Osteoblast (primary cell): ENCODE measurements at regions not wholly inside any gene's neighbourhood (a gene's known extent, or its start where the extent isn't known, plus 50 kb on each side); places are given as distances from the start of the nearest gene placed in this dataset.

Source experiments
- DNase-seq: peaks from one replicate; pipeline ENCODE4 v3.0.0; 2011; ENCODE audit warnings: low spot score, mixed read lengths; ENCODE audit not compliant: insufficient read length; ENCODE audit errors: missing footprints
- H2AFZ ChIP-seq: 2 replicates; pipeline ENCODE4 v1.6.0; 2011; ENCODE audit warnings: mild to moderate bottlenecking, low read length
- H3K27ac ChIP-seq: 2 replicates; pipeline ENCODE4 v1.5.1; 2011; ENCODE audit warnings: mild to moderate bottlenecking, low read depth, low read length, moderate library complexity
- H3K27me3 ChIP-seq: 2 replicates; pipeline ENCODE4 v1.6.0; 2012; ENCODE audit warnings: mild to moderate bottlenecking, control low read depth, inconsistent platforms, low read length, moderate library complexity; ENCODE audit not compliant: insufficient read depth
- H3K36me3 ChIP-seq: 2 replicates; pipeline ENCODE4 v1.5.1; 2011; ENCODE audit warnings: mild to moderate bottlenecking, low read length, control low read depth, moderate library complexity; ENCODE audit not compliant: insufficient read depth
- H3K4me1 ChIP-seq: 2 replicates; pipeline ENCODE4 v1.5.1; 2011; ENCODE audit warnings: mild to moderate bottlenecking, low read length, control low read depth, moderate library complexity; ENCODE audit not compliant: insufficient read depth
- H3K4me2 ChIP-seq: 2 replicates; pipeline ENCODE4 v1.6.0; 2011; ENCODE audit warnings: mild to moderate bottlenecking, low read length; ENCODE audit not compliant: insufficient read depth
- H3K4me3 ChIP-seq: fragments of 200-600 bp; sonication (generic); 3 replicates; pipeline ENCODE4 v1.5.1; 2012; ENCODE audit warnings: mild to moderate bottlenecking, low read length, inconsistent platforms; ENCODE audit not compliant: insufficient read depth
- H3K79me2 ChIP-seq: 2 replicates; pipeline ENCODE4 v1.6.0; 2012; ENCODE audit warnings: mild to moderate bottlenecking, low read length, control low read depth, inconsistent platforms; ENCODE audit not compliant: insufficient read depth
- H3K9me3 ChIP-seq: 2 replicates; pipeline ENCODE4 v1.5.1; 2011; ENCODE audit warnings: low read depth, low read length, control low read depth
- H4K20me1 ChIP-seq: 2 replicates; pipeline ENCODE4 v1.6.0; 2012; ENCODE audit warnings: mild to moderate bottlenecking, low read length, control low read depth; ENCODE audit not compliant: insufficient read depth
- TF ChIP-seq, protein P1 (sequence below): IDR thresholded peaks from 2 replicates; pipeline ENCODE4 v1.5.1; 2011; ENCODE audit warnings: mild to moderate bottlenecking, low read depth, low read length, moderate library complexity; ENCODE audit errors: extremely low read depth

DNA sequence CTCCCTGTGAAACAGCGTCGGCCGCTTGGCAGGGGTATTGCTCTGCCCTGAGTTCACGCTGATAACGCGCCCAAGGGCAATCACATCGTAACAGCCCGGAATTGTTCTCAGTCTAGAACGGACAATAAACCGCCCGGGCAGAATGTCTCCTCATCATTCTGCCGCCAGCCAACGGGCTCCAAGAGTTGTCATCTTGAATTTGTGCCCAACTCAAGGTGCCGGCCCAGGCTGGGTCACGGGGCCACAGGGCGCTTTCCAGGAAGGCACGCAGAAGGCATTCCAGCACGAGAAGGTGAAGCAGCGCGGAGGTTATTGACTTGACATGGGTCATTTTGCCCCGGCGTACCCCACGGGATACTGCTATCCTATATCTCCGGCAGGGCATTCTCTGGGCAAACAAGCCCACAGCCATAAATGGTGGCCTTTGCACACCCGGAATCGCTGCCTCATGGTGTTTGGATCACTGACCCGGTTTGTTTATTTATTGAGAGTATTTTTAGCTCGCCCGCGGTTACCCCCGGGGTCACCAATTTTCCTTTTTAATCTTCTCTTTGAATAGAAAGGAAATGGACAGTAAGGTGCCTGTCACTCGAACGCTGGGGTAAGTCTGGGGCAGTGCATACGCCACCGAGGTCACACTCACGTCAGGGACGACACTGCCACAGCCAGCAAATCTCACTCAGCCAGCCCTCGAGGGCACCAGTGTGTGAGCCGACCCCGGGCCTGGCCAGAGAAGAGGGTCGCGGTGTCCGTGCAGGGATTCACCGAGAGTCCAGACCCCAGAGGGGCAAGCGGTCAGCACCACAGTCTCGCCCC, 72.4 kb upstream of the FGF3 start:
- Histone ChIP-seq H3K4me2 (no peak overlapping the region), H3K9me3 (no peaks in the 10 kb centered on the region), H3K27me3 (peaks cover 58% of the 10 kb centered on the region), H2AFZ (no peak overlapping the region), H3K4me1 (no peaks in the 10 kb centered on the region), H3K4me3 (no peak overlapping the region), H3K36me3 (no peaks in the 10 kb centered on the region), H3K79me2 (no peaks in the 10 kb centered on the region), H3K27ac (no peak overlapping the region), H4K20me1 (no peaks in the 10 kb centered on the region)
- DNase-seq, result peak; percentile 54
- TF ChIP-seq, protein P1, sequence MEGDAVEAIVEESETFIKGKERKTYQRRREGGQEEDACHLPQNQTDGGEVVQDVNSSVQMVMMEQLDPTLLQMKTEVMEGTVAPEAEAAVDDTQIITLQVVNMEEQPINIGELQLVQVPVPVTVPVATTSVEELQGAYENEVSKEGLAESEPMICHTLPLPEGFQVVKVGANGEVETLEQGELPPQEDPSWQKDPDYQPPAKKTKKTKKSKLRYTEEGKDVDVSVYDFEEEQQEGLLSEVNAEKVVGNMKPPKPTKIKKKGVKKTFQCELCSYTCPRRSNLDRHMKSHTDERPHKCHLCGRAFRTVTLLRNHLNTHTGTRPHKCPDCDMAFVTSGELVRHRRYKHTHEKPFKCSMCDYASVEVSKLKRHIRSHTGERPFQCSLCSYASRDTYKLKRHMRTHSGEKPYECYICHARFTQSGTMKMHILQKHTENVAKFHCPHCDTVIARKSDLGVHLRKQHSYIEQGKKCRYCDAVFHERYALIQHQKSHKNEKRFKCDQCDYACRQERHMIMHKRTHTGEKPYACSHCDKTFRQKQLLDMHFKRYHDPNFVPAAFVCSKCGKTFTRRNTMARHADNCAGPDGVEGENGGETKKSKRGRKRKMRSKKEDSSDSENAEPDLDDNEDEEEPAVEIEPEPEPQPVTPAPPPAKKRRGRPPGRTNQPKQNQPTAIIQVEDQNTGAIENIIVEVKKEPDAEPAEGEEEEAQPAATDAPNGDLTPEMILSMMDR, result no peak

DNA sequence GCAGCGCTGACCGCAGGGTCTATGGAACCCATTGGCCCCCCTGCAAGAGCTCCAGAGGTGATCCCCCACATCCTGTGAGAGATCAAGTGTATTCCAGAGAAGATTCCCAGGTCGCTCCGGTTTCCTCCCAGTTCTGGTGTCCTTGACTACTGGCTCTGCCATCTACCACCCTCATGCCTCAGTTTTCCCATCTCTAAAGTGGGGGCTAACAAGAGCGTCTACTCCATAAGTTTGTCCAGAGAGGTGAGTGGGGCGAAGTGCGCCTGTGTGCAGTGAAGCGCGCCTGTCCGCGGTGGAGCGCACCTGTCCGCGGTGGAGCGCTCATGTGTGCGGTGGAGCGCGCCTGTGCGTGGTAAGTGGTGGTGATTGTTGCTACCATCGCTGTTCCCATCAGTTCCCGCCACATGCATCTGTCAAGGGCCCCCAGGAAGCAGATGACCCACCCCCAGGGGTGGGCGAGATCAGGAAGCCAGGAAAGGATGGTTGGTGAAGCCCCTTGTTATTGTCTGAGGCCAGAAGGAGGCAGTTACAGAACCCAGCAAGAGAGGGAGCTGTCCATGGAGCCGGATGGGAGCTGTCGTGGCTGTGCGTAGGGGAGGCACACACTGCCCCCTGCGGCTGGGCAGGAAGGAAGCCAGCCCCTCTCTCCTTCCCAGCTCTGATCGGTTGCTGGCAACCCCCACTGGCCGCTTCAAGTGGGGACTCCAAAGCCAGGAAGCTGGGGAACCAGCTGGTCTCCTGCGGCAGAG, 73.2 kb upstream of the FGF3 start:
- Histone ChIP-seq H2AFZ (no peak overlapping the region), H3K27me3 (peaks cover 65% of the 10 kb centered on the region)

DNA sequence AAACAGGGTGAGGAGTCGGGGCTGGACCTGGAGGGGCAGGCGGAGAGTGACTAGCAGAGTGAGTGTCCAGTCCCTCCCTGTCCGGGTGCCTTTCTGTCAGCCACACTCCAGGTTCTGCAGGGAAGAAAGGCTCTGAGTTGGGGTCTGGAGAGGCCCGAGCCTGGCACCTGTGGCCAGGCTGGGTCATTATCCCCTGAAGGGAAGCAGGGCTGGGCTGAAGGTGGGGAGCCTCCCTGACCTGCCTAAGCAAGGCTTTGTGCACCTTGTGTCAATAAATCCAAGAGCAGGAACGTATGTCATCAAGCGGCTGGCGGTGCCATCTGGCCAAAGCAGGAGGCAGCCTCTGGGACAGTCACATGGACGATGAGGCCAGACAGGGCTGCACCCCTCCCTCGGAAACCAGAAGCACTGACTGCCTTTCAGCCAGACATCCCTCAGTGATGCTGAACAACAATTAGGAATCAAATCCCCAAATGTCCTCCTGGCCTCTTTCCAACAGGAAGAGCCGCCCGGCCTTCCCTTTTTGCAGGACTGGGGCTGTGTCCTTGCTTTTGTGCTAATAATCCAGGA, 73.9 kb upstream of the FGF3 start:
- no peaks in the 10 kb centered on the region for H3K79me2 ChIP-seq
- H3K36me3 ChIP-seq, result no peaks in the 10 kb centered on the region
- no peak for DNase-seq
- H3K4me3 ChIP-seq, result no peak overlapping the region
- TF ChIP-seq, protein P1, result no peak
- no peak overlapping the region for H2AFZ ChIP-seq
- no peak overlapping the region for H3K4me2 ChIP-seq
- H3K27me3 ChIP-seq, result peaks cover 72% of the 10 kb centered on the region
- no peaks in the 10 kb centered on the region for H3K9me3 ChIP-seq
- no peaks in the 10 kb centered on the region for H3K4me1 ChIP-seq
- no peak overlapping the region for H3K27ac ChIP-seq
- H4K20me1 ChIP-seq, result no peaks in the 10 kb centered on the region

More for the DNA sequence above, 73.2 kb upstream of the FGF3 start:
- Histone ChIP-seq H3K79me2 (no peaks in the 10 kb centered on the region), H3K4me2 (no peak overlapping the region), H4K20me1 (no peaks in the 10 kb centered on the region), H3K4me1 (no peaks in the 10 kb centered on the region), H3K36me3 (no peaks in the 10 kb centered on the region), H3K9me3 (no peaks in the 10 kb centered on the region), H3K27ac (no peak overlapping the region), H3K4me3 (no peak overlapping the region)
- peak; percentile 77 for DNase-seq
- TF ChIP-seq, protein P1, result peak; percentile 18

DNA sequence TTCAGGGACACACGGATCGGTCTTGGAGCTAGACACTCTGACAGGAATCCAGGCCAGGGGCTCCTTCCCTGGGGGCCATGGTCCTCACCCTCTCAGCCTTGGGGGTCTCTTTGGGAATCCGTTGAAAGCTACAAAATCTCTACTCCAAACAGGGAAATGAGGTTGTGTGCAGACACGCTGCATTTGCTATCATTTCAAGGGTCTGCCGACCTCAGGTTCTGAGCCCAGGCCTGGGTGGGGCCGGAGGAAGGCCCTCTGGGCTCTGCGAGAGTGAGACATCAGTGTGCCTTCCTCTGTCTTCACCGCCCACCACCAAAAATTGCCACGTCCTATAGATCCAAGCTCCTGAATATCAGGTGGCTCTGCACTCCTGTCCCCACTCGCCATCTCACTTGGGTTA, 74.4 kb upstream of the FGF3 start:
- H4K20me1 ChIP-seq, result no peaks in the 10 kb centered on the region
- no peak for DNase-seq
- H3K4me2 ChIP-seq, result no peak overlapping the region
- no peak overlapping the region for H3K4me3 ChIP-seq
- H3K79me2 ChIP-seq, result no peaks in the 10 kb centered on the region
- no peaks in the 10 kb centered on the region for H3K4me1 ChIP-seq
- H2AFZ ChIP-seq, result no peak overlapping the region
- peaks cover 74% of the 10 kb centered on the region for H3K27me3 ChIP-seq
- TF ChIP-seq, protein P1, result no peak
- no peaks in the 10 kb centered on the region for H3K9me3 ChIP-seq
- no peak overlapping the region for H3K27ac ChIP-seq
- no peaks in the 10 kb centered on the region for H3K36me3 ChIP-seq
